Type B pancreatic cell (in vitro differentiated cells): ENCODE measurements at regions not wholly inside any gene's neighbourhood (a gene's known extent, or its start where the extent isn't known, plus 50 kb on each side); places are given as distances from the start of the nearest gene placed in this dataset.

Experiments used
- DNase-seq: peaks from one replicate; pipeline ENCODE4 v3.0.0; 2021; ENCODE audit warnings: mixed read lengths; ENCODE audit not compliant: unreplicated experiment; ENCODE audit errors: extremely low spot score
- H3K27ac Mint-ChIP-seq: 2 replicates; pipeline ENCODE4 v1.8.0; 2021; ENCODE audit warnings: mild to moderate bottlenecking, mixed read lengths
- H3K27me3 Mint-ChIP-seq: 2 replicates; pipeline ENCODE4 v1.8.0; 2021; ENCODE audit warnings: mixed read lengths
- H3K36me3 Mint-ChIP-seq: 2 replicates; pipeline ENCODE4 v1.8.0; 2021; ENCODE audit warnings: mixed read lengths
- H3K4me1 Mint-ChIP-seq: one replicate; pipeline ENCODE4 v1.8.0; 2021; ENCODE audit warnings: mixed read lengths; ENCODE audit not compliant: unreplicated experiment
- H3K4me3 Mint-ChIP-seq: 2 replicates; pipeline ENCODE4 v1.8.0; 2021; ENCODE audit warnings: mild to moderate bottlenecking, mixed read lengths
- H3K9me3 Mint-ChIP-seq: 2 replicates; pipeline ENCODE4 v1.8.0; 2021; ENCODE audit warnings: mixed read lengths
- TF ChIP-seq, protein P1 (sequence below): fragments of 200-600 bp; sonication (generic); conservative IDR thresholded peaks from 2 replicates; pipeline ENCODE4 v1.5.0; 2021; ENCODE audit warnings: antibody characterized with exemption, mild to moderate bottlenecking

DNA sequence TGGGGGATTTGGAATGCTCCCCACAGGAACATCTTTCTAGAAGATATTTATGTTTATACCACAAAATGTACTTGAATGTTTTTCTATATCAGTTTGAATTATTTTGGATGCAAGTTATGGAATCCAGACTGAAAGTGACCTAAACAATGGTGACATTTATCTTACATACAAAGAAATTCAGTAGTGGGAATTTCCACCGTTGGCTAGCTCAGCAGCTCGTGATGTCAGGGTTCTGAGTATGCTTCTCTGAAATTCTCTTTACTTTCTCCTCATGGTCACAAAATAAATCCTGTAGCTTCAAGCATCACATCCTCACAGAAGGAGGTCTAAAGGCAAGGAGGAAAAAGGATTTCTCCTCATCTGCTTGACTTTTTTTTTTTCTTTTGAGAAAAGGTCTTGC lies 105.3 kb downstream of the AKAIN1 start:
- Mint-ChIP-seq H3K36me3 (no peaks in the 10 kb centered on the region), H3K4me3 (no peak overlapping the region), H3K4me1 (no peaks in the 10 kb centered on the region), H3K27me3 (no peaks in the 10 kb centered on the region), H3K27ac (no peak overlapping the region), H3K9me3 (no peaks in the 10 kb centered on the region)
- TF ChIP-seq, protein P1, sequence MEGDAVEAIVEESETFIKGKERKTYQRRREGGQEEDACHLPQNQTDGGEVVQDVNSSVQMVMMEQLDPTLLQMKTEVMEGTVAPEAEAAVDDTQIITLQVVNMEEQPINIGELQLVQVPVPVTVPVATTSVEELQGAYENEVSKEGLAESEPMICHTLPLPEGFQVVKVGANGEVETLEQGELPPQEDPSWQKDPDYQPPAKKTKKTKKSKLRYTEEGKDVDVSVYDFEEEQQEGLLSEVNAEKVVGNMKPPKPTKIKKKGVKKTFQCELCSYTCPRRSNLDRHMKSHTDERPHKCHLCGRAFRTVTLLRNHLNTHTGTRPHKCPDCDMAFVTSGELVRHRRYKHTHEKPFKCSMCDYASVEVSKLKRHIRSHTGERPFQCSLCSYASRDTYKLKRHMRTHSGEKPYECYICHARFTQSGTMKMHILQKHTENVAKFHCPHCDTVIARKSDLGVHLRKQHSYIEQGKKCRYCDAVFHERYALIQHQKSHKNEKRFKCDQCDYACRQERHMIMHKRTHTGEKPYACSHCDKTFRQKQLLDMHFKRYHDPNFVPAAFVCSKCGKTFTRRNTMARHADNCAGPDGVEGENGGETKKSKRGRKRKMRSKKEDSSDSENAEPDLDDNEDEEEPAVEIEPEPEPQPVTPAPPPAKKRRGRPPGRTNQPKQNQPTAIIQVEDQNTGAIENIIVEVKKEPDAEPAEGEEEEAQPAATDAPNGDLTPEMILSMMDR = no peak
- no peak for DNase-seq

DNA sequence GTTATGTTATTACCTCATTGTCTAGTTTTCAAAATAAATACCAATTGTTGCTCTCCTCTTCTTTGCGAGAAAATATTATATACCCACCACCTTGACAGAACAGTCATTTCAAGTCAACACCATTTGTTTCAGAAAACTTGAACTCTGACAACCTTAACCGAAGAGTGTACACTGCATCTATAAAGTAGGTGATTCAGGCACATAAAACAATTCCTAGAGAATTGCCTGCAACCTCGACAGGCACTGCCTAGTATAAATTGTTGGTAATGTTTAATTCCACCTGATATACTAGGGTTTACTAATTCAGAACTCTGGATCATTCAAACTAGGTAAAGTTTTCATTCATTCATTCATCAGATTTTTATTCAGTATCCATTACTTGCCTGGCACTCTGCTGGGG lies 121.8 kb downstream of the AKAIN1 start:
- Mint-ChIP-seq H3K4me3 (no peak overlapping the region), H3K27me3 (peaks cover 8% of the 10 kb centered on the region), H3K27ac (no peak overlapping the region), H3K4me1 (no peaks in the 10 kb centered on the region), H3K36me3 (no peaks in the 10 kb centered on the region), H3K9me3 (no peaks in the 10 kb centered on the region)
- no peak for DNase-seq
- TF ChIP-seq, protein P1 = no peak

DNA sequence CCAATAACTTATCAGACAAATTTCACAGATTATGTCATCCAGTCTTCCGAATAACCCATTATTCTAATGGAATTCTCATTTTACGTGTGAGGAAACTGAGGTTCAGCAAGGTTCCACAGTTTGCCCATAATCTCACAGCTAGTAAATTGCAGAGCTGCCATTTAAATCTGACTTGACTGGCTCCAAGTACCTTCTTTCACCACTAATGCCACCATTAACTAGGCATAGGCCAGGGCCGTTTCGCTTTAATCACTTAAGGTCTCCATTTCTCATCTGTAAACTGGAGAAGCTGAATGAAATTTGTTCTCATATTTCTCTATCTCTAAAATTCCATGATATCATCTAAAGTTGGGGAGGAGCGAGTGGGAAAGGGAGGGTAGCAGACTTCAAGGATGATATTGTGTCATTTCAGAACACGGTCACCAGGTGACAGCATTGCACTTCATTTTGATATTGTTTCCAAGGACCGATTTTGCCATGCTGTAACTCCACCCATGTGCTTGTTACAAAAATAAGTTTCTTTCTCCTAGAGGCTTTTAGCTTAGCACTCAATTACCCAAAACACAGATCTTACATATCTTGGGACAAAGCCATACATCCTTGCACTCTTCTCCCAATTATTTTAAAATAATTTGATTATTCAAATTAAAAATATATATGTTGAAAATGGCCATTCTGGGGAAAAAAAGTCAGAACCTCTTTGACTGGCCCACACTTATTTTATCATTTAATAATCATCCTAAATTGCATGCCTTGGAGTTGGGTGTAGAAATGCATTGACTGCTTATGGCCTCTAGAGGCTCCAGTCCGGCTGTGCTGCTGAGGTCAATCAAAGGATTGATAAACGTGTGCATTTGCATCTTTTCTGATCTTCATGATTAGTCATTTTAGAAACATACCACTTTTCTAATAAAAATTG lies 123.8 kb downstream of the AKAIN1 start:
- H3K4me1 Mint-ChIP-seq = no peaks in the 10 kb centered on the region
- H3K9me3 Mint-ChIP-seq = no peaks in the 10 kb centered on the region
- H3K36me3 Mint-ChIP-seq = no peaks in the 10 kb centered on the region
- H3K4me3 Mint-ChIP-seq = no peak overlapping the region
- TF ChIP-seq, protein P1 = peak; percentile 81
- peaks cover 8% of the 10 kb centered on the region for H3K27me3 Mint-ChIP-seq
- no peak for DNase-seq
- H3K27ac Mint-ChIP-seq = no peak overlapping the region

DNA sequence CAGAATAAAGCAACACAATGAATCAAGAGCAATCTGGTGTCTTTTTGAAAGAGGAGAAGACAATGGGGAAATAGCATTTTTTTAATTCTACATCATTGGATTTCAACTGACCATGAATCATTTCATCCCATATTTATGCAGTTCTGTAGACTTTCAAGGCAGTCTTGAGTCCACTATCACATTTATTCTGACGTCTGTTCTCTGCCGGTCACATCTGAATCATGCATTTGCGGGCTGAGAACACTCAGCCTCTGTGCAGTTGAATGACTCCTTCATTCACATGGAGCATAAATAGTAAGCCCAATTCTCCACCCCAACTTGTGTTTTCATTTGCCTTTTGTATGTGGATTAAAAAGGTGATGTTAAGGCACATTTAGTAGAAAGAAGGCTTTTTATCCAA lies 128.2 kb downstream of the AKAIN1 start:
- no peak for DNase-seq
- H3K4me1 Mint-ChIP-seq = no peaks in the 10 kb centered on the region
- TF ChIP-seq, protein P1 = no peak

DNA sequence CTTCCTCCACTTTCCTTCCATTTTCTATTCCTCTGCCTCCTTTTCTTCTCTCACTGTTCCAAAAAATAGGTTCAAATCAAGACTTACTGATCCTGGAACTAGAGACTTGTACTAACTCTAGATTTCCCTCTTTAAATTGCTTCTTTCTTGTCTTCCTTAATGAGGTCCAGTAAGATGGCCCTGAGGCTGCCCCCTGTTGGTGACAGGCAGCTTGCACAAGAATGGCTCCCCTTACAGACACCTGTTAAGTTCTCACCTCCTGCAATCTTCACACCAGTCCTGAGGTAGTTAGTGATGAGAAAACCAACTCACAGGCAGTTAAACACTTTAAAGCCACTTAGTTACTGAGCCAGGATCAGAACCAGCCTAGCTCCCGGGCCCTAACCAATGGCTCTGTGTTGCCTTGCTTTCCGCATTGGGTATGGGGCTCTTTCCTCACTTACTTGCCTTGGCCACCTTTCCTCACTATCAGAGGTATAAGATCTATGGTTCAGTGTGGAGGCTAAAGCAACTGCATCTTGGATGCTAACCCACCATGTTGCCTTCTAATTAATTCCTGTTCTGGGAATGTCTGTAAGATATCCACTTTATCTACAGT lies 130.6 kb downstream of the AKAIN1 start:
- no peak overlapping the region for H3K27ac Mint-ChIP-seq
- H3K27me3 Mint-ChIP-seq = no peaks in the 10 kb centered on the region
- H3K4me1 Mint-ChIP-seq = no peaks in the 10 kb centered on the region
- H3K9me3 Mint-ChIP-seq = no peaks in the 10 kb centered on the region
- TF ChIP-seq, protein P1 = peak; percentile 60
- no peaks in the 10 kb centered on the region for H3K36me3 Mint-ChIP-seq
- no peak for DNase-seq
- H3K4me3 Mint-ChIP-seq = no peak overlapping the region

More for the DNA sequence above, 128.2 kb downstream of the AKAIN1 start:
- Mint-ChIP-seq H3K36me3 (no peaks in the 10 kb centered on the region), H3K9me3 (no peaks in the 10 kb centered on the region), H3K4me3 (no peak overlapping the region), H3K27ac (no peak overlapping the region), H3K27me3 (peaks cover 5% of the 10 kb centered on the region)
